CD14-positive monocyte (primary cell): ENCODE measurements at regions not wholly inside any gene's neighbourhood (a gene's known extent, or its start where the extent isn't known, plus 50 kb on each side); places are given as distances from the start of the nearest gene placed in this dataset.
"Not testable (repeated sequence)": the region's sequence is repeated elsewhere in the genome, so short reads cannot be mapped to it uniquely, and the experiment has no call there.

Source experiments
- DNase-seq, 3 donors: peaks; one replicate each; pipeline ENCODE4 v3.0.0-alpha.2; 2011 to 2022
- H2AFZ ChIP-seq: 2 replicates; pipeline ENCODE4 v1.6.0; 2012; ENCODE audit warnings: mild to moderate bottlenecking, low read depth, low read length, inconsistent platforms; ENCODE audit not compliant: insufficient read depth, poor library complexity, severe bottlenecking
- H3K27ac ChIP-seq, 2 donors: 1 replicate in 1 of 2; 2 replicates in 1 of 2; pipeline ENCODE4 v1.5.1; 2012 to 2013; ENCODE audit warnings: low read length in 2 of 2, control low read depth in 1 of 2, inconsistent platforms in 1 of 2, low read depth in 1 of 2, mild to moderate bottlenecking in 1 of 2
- H3K27me3 ChIP-seq, 2 donors: one replicate each; pipeline versions ENCODE4 v1.6.0 to v1.6.1; 2011 to 2013; ENCODE audit warnings: low read length in 2 of 2; ENCODE audit not compliant: control insufficient read depth in 2 of 2, insufficient read depth in 2 of 2
- H3K36me3 ChIP-seq, 2 donors: replicated peaks in 1 of 2; 1 replicate in 1 of 2; 2 replicates in 1 of 2; pipeline versions ENCODE4 v1.5.1 to v1.6.1; 2012 to 2013; ENCODE audit warnings: low read length in 2 of 2, control low read depth in 1 of 2, inconsistent platforms in 1 of 2, mild to moderate bottlenecking in 1 of 2; ENCODE audit not compliant: insufficient read depth in 2 of 2, control insufficient read depth in 1 of 2
- H3K4me1 ChIP-seq, 2 donors: 1 replicate in 1 of 2; 2 replicates in 1 of 2; pipeline versions ENCODE4 v1.5.1 to v1.6.1; 2012 to 2013; ENCODE audit warnings: low read length in 2 of 2, control low read depth in 1 of 2, inconsistent platforms in 1 of 2, mild to moderate bottlenecking in 1 of 2, moderate library complexity in 1 of 2; ENCODE audit not compliant: insufficient read depth in 2 of 2, control insufficient read depth in 1 of 2
- H3K4me2 ChIP-seq: replicated peaks from 2 replicates; pipeline ENCODE3; 2012; ENCODE audit warnings: low read length, moderate library complexity, mild to moderate bottlenecking; ENCODE audit not compliant: poor library complexity, severe bottlenecking; ENCODE audit errors: extremely low read depth
- H3K4me3 ChIP-seq, 3 experiments: fragments of 200-600 bp in 1 of 3; sonication (generic) in 1 of 3; replicated peaks in 1 of 3; 1 replicate in 2 of 3; 2 replicates in 1 of 3; pipeline ENCODE4 v1.5.1; 2011 to 2013; ENCODE audit warnings: low read length in 3 of 3, mild to moderate bottlenecking in 3 of 3, control low read depth in 2 of 3, low read depth in 2 of 3, inconsistent platforms in 1 of 3, moderate library complexity in 1 of 3
- H3K79me2 ChIP-seq: 2 replicates; pipeline ENCODE4 v1.6.0; 2012; ENCODE audit warnings: mild to moderate bottlenecking, control low read depth, inconsistent platforms, low read length, moderate library complexity; ENCODE audit not compliant: insufficient read depth
- H3K9ac ChIP-seq: 2 replicates; pipeline ENCODE4 v1.6.0; 2017; ENCODE audit warnings: low read length, mild to moderate bottlenecking; ENCODE audit not compliant: insufficient read depth, poor library complexity, severe bottlenecking
- H3K9me3 ChIP-seq, 2 donors: replicated peaks in 1 of 2; 1 replicate in 1 of 2; 2 replicates in 1 of 2; pipeline versions ENCODE4 v1.5.1 to v1.6.1; 2012 to 2013; ENCODE audit warnings: low read length in 2 of 2, control low read depth in 1 of 2; ENCODE audit not compliant: control insufficient read depth in 1 of 2, insufficient read depth in 1 of 2
- H4K20me1 ChIP-seq: 2 replicates; pipeline ENCODE4 v1.6.0; 2012; ENCODE audit warnings: mild to moderate bottlenecking, low read length, control low read depth, moderate library complexity; ENCODE audit not compliant: insufficient read depth
- H3K27ac Mint-ChIP-seq, 7 donors: one replicate each; pipeline ENCODE4 v1.8.0; 2020; ENCODE audit warnings: mild to moderate bottlenecking in 7 of 7, mixed read lengths in 7 of 7, moderate library complexity in 6 of 7, inconsistent platforms in 2 of 7
- H3K27me3 Mint-ChIP-seq, 3 donors: one replicate each; pipeline ENCODE4 v1.8.0; 2021 to 2022; ENCODE audit warnings: low read depth in 3 of 3, mild to moderate bottlenecking in 3 of 3, mixed read lengths in 3 of 3, moderate library complexity in 3 of 3, inconsistent platforms in 1 of 3
- H3K36me3 Mint-ChIP-seq, 2 donors: one replicate each; pipeline ENCODE4 v1.8.0; 2020; ENCODE audit warnings: mixed read lengths in 2 of 2, inconsistent platforms in 1 of 2, mild to moderate bottlenecking in 1 of 2
- H3K4me1 Mint-ChIP-seq: one replicate; pipeline ENCODE4 v1.8.0; 2020; ENCODE audit warnings: mild to moderate bottlenecking, mixed read lengths
- H3K4me3 Mint-ChIP-seq, 2 donors: one replicate each; pipeline ENCODE4 v1.8.0; 2020; ENCODE audit warnings: mild to moderate bottlenecking in 2 of 2, mixed read lengths in 2 of 2, moderate library complexity in 1 of 2
- H3K9me3 Mint-ChIP-seq, 7 donors: one replicate each; pipeline ENCODE4 v1.8.0; 2020 to 2022; ENCODE audit warnings: mixed read lengths in 7 of 7, mild to moderate bottlenecking in 6 of 7, moderate library complexity in 6 of 7, inconsistent platforms in 2 of 7
- CTCF ChIP-seq: fragments of 200-600 bp; IDR thresholded peaks from one replicate; pipeline ENCODE4 v1.8.0; 2022; ENCODE audit warnings: antibody characterized with exemption, mild to moderate bottlenecking
- whole genome bisulfite sequencing: methylation state at CpG from one replicate; pipeline ENCODE4 v1.1.5; 2013; ENCODE audit warnings: missing lambda C conversion rate; ENCODE audit not compliant: insufficient coverage; 5-methylcytosine and 5-hydroxymethylcytosine counted together
- intact Hi-C, 2 donors: fragments of 100-400 bp; cut with micrococcal nuclease; formaldehyde crosslinking; loops; one replicate each; pipeline versions ENCODE4 v1.15.0 to v1.15.1; 2023

- no peaks in the 10 kb centered on the region for H3K36me3 Mint-ChIP-seq
- no CpG with 5 or more reads among the region's 4 CpGs for WGBS
Measured at GRCh38 chr5:154589511-154589910, 111.5 kb upstream of the HAND1 start.

GRCh38 chr5:154588833-154589425 is 110.9 kb upstream of the HAND1 start:
- H3K4me1 ChIP-seq, H3K27ac Mint-ChIP-seq, H3K27me3 ChIP-seq, H3K4me3 Mint-ChIP-seq, H3K36me3 ChIP-seq, H4K20me1 ChIP-seq, H3K9ac ChIP-seq, H3K4me2 ChIP-seq, DNase-seq, H3K9me3 ChIP-seq, H3K4me3 ChIP-seq, H3K79me2 ChIP-seq, H3K27ac ChIP-seq, H3K36me3 Mint-ChIP-seq, H3K9me3 Mint-ChIP-seq, H2AFZ ChIP-seq, intact Hi-C loops, H3K4me1 Mint-ChIP-seq: not testable (repeated sequence)
- H3K27me3 Mint-ChIP-seq: peaks cover 12 to 23% (median 16%) of the 10 kb centered on the region in 3 donors
- WGBS: no CpG with 5 or more reads among the region's 7 CpGs

More at GRCh38 chr5:154589511-154589910, 111.5 kb upstream of the HAND1 start:
- H3K27ac Mint-ChIP-seq: peak overlapping the region in 1 of 7 donors; percentile 17
- no peaks in the 10 kb centered on the region for H3K4me1 Mint-ChIP-seq
- DNase-seq: no peak
- Histone ChIP-seq H3K36me3 (no peaks in the 10 kb centered on the region), H4K20me1 (no peaks in the 10 kb centered on the region), H3K79me2 (no peaks in the 10 kb centered on the region), H3K4me2 (no peak overlapping the region), H3K27ac (no peak overlapping the region), H3K9me3 (no peaks in the 10 kb centered on the region), H3K4me1 (no peaks in the 10 kb centered on the region), H3K4me3 (no peak overlapping the region), H2AFZ (no peak overlapping the region), H3K27me3 (no peaks in the 10 kb centered on the region), H3K9ac (no peak overlapping the region)
- H3K27me3 Mint-ChIP-seq: peaks cover 11 to 23% (median 15%) of the 10 kb centered on the region in 3 donors
- H3K4me3 Mint-ChIP-seq: no peak overlapping the region
- H3K9me3 Mint-ChIP-seq: no peaks in the 10 kb centered on the region
- no peak for TF ChIP-seq CTCF
- intact Hi-C loops: no loop called here
